Kidney (tissue), 13 donors: ENCODE measurements at regions not wholly inside any gene's neighbourhood (a gene's known extent, or its start where the extent isn't known, plus 50 kb on each side); places are given as distances from the start of the nearest gene placed in this dataset.

ENCODE experiments used
- DNase-seq, 5 donors: peaks; one replicate each; pipeline ENCODE4 v3.0.0-alpha.2; 2013 to 2020
- FAIRE-seq: peaks from 2 replicates; lab custom pipeline; 2012; peaks lifted over from hg19 to GRCh38; lab: Jason Lieb, UNC
- H3K27ac ChIP-seq, 2 donors: one replicate each; pipeline ENCODE4 v1.7.0; 2013; ENCODE audit warnings: low read depth in 2 of 2, low read length in 2 of 2, inconsistent platforms in 1 of 2
- H3K27me3 ChIP-seq: one replicate; pipeline ENCODE4 v1.7.1; 2013; ENCODE audit warnings: low read length, inconsistent platforms; ENCODE audit not compliant: control insufficient read depth, insufficient read depth
- H3K36me3 ChIP-seq, 3 donors: one replicate each; pipeline versions ENCODE4 v1.7.0 to v1.7.1; 2013; ENCODE audit warnings: low read length in 3 of 3, control low read depth in 1 of 3, inconsistent platforms in 1 of 3; ENCODE audit not compliant: insufficient read depth in 3 of 3, control insufficient read depth in 2 of 3
- H3K4me1 ChIP-seq, 3 donors: one replicate each; pipeline versions ENCODE4 v1.7.0 to v1.7.1; 2013; ENCODE audit warnings: low read length in 3 of 3, inconsistent platforms in 1 of 3, low read depth in 1 of 3; ENCODE audit not compliant: control insufficient read depth in 2 of 3, insufficient read depth in 2 of 3
- H3K4me3 ChIP-seq, 3 donors: one replicate each; pipeline versions ENCODE4 v1.7.0 to v1.8.1; 2013; ENCODE audit warnings: low read length in 3 of 3, control low read depth in 1 of 3, inconsistent platforms in 1 of 3
- H3K9ac ChIP-seq, 3 donors: one replicate each; pipeline versions ENCODE4 v1.7.0 to v1.7.1; 2013; ENCODE audit warnings: low read length in 3 of 3, control low read depth in 1 of 3, inconsistent platforms in 1 of 3
- H3K9me3 ChIP-seq, 3 donors: one replicate each; pipeline versions ENCODE4 v1.7.0 to v1.7.1; 2013; ENCODE audit warnings: low read length in 3 of 3, control low read depth in 1 of 3, inconsistent platforms in 1 of 3; ENCODE audit not compliant: control insufficient read depth in 2 of 3, insufficient read depth in 1 of 3
- CTCF ChIP-seq: IDR thresholded peaks from 3 replicates; pipeline ENCODE4 v1.5.1; 2012; ENCODE audit warnings: mild to moderate bottlenecking, moderate library complexity, borderline replicate concordance; ENCODE audit not compliant: insufficient read depth; ENCODE audit errors: extremely low read depth
- intact Hi-C: fragments of 100-400 bp; cut with DNase I; formaldehyde crosslinking; loops from one replicate; pipeline ENCODE4 v1.11.1; 2022
- donor health status: control.
- donor health status: control.
- donor health status: control.
- donor health status: control.
- donor health status: control.
- donor health status: DM: yes; HTN: yes; CAD: no.
- donor health status: Normal renal cell carcinoma (clear cell type).

DNA sequence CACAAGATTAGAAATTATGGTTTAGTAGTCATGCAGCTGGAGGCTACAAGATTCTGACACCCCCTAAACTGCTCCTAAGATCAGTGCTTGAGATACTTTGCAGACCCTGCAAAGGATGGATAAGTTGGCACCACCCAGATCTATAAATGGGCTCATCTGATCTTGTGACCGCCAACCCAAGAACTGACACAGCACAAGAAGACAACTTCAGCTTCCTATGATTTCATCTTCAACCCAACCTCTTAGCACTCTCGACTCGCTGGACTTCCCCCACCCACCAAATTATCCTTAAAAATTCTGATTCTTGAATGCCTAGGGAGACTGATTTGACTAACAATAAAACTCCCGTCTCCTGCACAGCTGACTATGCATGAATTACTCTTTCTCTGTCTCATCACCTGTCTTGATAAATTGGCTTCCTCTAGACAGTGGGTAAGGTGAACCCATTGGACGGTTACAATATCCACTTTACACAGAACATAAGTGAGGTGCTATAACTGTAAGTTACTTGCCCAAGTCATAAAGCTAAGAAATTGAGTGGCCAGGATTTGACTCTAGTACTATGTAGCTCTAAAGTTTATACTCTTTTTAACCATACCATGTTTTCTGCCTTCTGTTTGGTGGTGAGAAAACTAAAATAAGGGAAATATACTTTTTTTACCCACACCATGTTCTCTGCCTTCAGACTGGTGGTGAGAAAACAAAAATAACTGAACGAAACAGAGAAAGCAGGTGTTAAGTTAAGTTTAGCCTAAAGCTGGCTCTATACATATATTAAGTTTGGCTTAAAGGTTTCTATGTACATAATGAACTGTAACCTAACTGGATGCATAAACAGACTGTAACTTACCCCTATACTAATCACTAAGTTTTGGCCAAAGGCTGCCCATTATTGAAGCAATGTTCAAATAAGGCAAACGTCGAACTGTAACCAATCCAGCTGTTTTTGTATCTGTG, 962.3 kb upstream of the NXPH2 start:
- no peak overlapping the region for H3K4me3 ChIP-seq
- H3K27me3 ChIP-seq = no peaks in the 10 kb centered on the region
- intact Hi-C loops = no loop called here
- no peaks in the 10 kb centered on the region for H3K4me1 ChIP-seq
- H3K9ac ChIP-seq = no peak overlapping the region
- FAIRE-seq = no peak
- DNase-seq = no peak
- no peaks in the 10 kb centered on the region for H3K36me3 ChIP-seq
- no peaks in the 10 kb centered on the region for H3K9me3 ChIP-seq
- TF ChIP-seq CTCF = no peak
- H3K27ac ChIP-seq = no peak overlapping the region

DNA sequence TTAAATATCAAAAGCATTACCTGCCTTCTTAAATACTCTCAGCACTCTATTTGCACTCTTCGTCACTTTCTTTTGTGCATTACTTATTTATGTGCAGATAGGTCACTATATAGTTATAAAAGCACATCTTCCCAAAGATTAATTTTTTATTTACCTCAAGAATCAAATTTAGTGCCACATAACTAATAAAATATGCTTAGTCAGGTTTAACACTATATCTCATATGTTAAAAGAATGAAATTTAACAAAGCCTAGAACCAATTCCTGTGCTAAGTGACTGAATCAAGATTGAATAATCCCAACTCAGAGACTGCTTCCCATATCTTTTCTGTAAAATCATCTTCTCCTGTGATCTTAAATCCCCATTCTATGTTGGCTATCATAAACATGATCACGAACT, 957.5 kb upstream of the NXPH2 start:
- FAIRE-seq = no peak

DNA sequence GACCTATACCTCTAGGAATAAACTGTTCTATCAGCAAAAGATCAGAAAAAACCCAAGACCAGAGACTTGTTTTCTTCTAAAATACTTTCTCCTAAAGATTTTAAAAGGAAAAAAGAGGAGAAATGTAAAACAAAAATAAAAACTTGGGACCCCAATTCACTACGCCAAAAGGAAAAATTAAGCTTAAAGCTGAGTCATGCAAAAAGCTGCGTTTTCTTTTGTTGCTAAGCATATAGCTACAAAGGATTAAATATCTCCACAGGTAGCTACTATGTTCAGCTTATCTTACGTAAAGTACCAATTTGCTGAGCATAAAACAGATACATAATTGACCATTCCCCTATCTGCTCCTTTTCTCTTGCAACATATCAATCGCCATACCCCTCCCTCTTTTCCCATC, 950.0 kb upstream of the NXPH2 start:
- Histone ChIP-seq H3K36me3 (no peaks in the 10 kb centered on the region), H3K4me1 (no peaks in the 10 kb centered on the region), H3K27ac (no peak overlapping the region), H3K9ac (no peak overlapping the region), H3K4me3 (no peak overlapping the region), H3K27me3 (no peaks in the 10 kb centered on the region), H3K9me3 (no peaks in the 10 kb centered on the region)
- TF ChIP-seq CTCF = no peak
- DNase-seq (no peak), FAIRE-seq (no peak)
- intact Hi-C loops = no loop called here

More for the DNA sequence above, 957.5 kb upstream of the NXPH2 start:
- no peaks in the 10 kb centered on the region for H3K36me3 ChIP-seq
- H3K4me1 ChIP-seq = no peaks in the 10 kb centered on the region
- no peak overlapping the region for H3K27ac ChIP-seq
- no peak for DNase-seq
- H3K27me3 ChIP-seq = no peaks in the 10 kb centered on the region
- no peaks in the 10 kb centered on the region for H3K9me3 ChIP-seq
- no peak overlapping the region for H3K4me3 ChIP-seq
- intact Hi-C loops = no loop called here
- H3K9ac ChIP-seq = no peak overlapping the region
- TF ChIP-seq CTCF = no peak
